ENCODE measurements at regions not wholly inside any gene's neighbourhood (a gene's known extent, or its start where the extent isn't known, plus 50 kb on each side); places are given as distances from the start of the nearest gene placed in this dataset.

DNA sequence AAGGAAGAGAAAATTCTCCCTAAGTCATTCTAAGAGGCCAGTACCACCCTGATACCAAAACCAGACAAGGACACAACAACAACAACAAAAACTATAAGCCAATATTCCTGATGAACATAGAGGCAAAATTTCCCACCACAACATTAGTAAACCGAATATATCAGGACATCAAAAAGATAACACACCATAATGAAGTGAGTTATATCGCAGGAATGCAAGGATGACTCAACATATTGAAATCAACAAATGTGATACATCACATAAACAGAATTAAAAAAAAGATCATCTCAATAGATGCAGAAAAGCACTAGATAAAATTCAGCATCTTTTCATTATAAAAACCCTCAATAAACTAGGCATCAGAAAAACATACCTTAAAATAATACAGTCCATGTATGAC, 1844.4 kb upstream of the PCDH10 start:
- DNase-seq (no peak), ATAC-seq (ENCODE audit: insufficient read depth, low FRiP score) (no peak)
- no peak overlapping the region for H3K9ac ChIP-seq (ENCODE audit: insufficient read depth in 1 of 2, low read length in 2 of 2)
- no peak overlapping the region for H3K4me3 ChIP-seq
- TF ChIP-seq, protein P1, sequence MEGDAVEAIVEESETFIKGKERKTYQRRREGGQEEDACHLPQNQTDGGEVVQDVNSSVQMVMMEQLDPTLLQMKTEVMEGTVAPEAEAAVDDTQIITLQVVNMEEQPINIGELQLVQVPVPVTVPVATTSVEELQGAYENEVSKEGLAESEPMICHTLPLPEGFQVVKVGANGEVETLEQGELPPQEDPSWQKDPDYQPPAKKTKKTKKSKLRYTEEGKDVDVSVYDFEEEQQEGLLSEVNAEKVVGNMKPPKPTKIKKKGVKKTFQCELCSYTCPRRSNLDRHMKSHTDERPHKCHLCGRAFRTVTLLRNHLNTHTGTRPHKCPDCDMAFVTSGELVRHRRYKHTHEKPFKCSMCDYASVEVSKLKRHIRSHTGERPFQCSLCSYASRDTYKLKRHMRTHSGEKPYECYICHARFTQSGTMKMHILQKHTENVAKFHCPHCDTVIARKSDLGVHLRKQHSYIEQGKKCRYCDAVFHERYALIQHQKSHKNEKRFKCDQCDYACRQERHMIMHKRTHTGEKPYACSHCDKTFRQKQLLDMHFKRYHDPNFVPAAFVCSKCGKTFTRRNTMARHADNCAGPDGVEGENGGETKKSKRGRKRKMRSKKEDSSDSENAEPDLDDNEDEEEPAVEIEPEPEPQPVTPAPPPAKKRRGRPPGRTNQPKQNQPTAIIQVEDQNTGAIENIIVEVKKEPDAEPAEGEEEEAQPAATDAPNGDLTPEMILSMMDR (IDR thresholded peaks at IDR 0.05; ENCODE audit: control extremely low read depth, extremely low read depth), result no peak
- peaks cover 0 to 4% (median 0%) of the 10 kb centered on the region in 4 donors for H3K9me3 ChIP-seq (ENCODE audit: control insufficient read depth in 4 of 4, insufficient read depth in 3 of 4, low read length in 3 of 4)
- H3K4me1 ChIP-seq (ENCODE audit: control insufficient read depth in 5 of 5, insufficient read depth in 5 of 5, low read length in 5 of 5), result no peaks in the 10 kb centered on the region
- no peaks in the 10 kb centered on the region for H3K27me3 ChIP-seq (ENCODE audit: control insufficient read depth in 3 of 3, insufficient read depth in 3 of 3, low read length in 2 of 3)
- H3K36me3 ChIP-seq (ENCODE audit: control insufficient read depth in 4 of 4, insufficient read depth in 4 of 4, low read length in 4 of 4), result no peaks in the 10 kb centered on the region
- 90 to 95% methylated on average over 2 of the region's 2 CpGs for WGBS, 2 donors
- H3K27ac ChIP-seq (ENCODE audit: low read depth in 1 of 2, low read length in 1 of 2), result no peak overlapping the region

DNA sequence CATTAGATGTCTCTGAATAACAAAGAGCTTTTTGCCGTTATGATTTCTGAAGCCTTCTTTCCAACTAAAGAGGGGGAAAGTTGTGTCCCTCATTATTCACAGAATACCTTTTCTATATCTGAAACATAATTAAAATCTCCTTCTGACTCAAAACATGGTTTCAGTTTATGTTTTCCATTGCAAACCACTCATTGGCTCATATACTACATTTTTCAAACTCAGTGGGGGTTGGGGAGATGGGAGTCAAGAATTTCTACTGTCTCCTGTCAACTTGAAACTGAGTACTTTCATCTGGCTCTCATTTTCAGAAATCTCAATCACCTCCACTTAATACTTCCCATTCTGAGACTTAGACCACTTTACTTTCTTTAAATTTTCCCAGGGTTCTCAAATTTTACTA, 1839.5 kb upstream of the PCDH10 start:
- Histone ChIP-seq H3K27ac (ENCODE audit: low read depth in 1 of 2, low read length in 1 of 2) (no peak overlapping the region), H3K9me3 (ENCODE audit: control insufficient read depth in 4 of 4, insufficient read depth in 3 of 4, low read length in 3 of 4) (no peaks in the 10 kb centered on the region), H3K27me3 (ENCODE audit: control insufficient read depth in 3 of 3, insufficient read depth in 3 of 3, low read length in 2 of 3) (no peaks in the 10 kb centered on the region), H3K9ac (ENCODE audit: insufficient read depth in 1 of 2, low read length in 2 of 2) (no peak overlapping the region), H3K4me3 (no peak overlapping the region), H3K4me1 (ENCODE audit: control insufficient read depth in 5 of 5, insufficient read depth in 5 of 5, low read length in 5 of 5) (no peaks in the 10 kb centered on the region), H3K36me3 (ENCODE audit: control insufficient read depth in 4 of 4, insufficient read depth in 4 of 4, low read length in 4 of 4) (no peaks in the 10 kb centered on the region)
- ATAC-seq (ENCODE audit: insufficient read depth, low FRiP score) (no peak), DNase-seq (no peak)
- WGBS, 2 donors, result 89 to 91% methylated on average over 1 of the region's 1 CpG
- TF ChIP-seq, protein P1 (IDR thresholded peaks at IDR 0.05; ENCODE audit: control extremely low read depth, extremely low read depth), result no peak

DNA sequence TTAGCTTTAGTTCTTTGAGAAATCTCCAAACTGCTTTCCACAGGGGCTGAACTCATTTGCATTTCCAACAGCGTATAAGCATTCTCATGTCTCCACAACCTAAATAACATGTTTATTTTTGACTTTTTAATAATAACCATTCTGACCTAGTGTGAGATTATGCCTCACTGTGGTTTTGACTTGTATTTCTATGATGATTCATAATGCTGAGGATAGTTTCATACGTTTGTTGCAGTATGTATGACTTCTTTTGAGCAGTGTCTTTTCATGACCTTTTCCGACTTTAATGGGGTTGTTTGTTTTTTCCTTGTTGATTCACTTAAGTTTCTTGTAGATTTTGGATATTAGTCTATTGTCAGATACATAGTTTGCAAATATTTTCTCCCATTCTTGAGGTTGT, 1833.0 kb upstream of the PCDH10 start:
- Histone ChIP-seq H3K4me1 (ENCODE audit: control insufficient read depth in 5 of 5, insufficient read depth in 5 of 5, low read length in 5 of 5) (no peaks in the 10 kb centered on the region), H3K4me3 (no peak overlapping the region), H3K36me3 (ENCODE audit: control insufficient read depth in 4 of 4, insufficient read depth in 4 of 4, low read length in 4 of 4) (no peaks in the 10 kb centered on the region), H3K9me3 (ENCODE audit: control insufficient read depth in 4 of 4, insufficient read depth in 3 of 4, low read length in 3 of 4) (peaks cover 0 to 5% (median 0%) of the 10 kb centered on the region in 4 donors), H3K27me3 (ENCODE audit: control insufficient read depth in 3 of 3, insufficient read depth in 3 of 3, low read length in 2 of 3) (no peaks in the 10 kb centered on the region), H3K9ac (ENCODE audit: insufficient read depth in 1 of 2, low read length in 2 of 2) (no peak overlapping the region), H3K27ac (ENCODE audit: low read depth in 1 of 2, low read length in 1 of 2) (no peak overlapping the region)
- DNase-seq (no peak), ATAC-seq (ENCODE audit: insufficient read depth, low FRiP score) (no peak)
- WGBS, 2 donors, result 77 to 86% methylated on average over 3 of the region's 3 CpGs
- TF ChIP-seq, protein P1 (IDR thresholded peaks at IDR 0.05; ENCODE audit: control extremely low read depth, extremely low read depth), result no peak

DNA sequence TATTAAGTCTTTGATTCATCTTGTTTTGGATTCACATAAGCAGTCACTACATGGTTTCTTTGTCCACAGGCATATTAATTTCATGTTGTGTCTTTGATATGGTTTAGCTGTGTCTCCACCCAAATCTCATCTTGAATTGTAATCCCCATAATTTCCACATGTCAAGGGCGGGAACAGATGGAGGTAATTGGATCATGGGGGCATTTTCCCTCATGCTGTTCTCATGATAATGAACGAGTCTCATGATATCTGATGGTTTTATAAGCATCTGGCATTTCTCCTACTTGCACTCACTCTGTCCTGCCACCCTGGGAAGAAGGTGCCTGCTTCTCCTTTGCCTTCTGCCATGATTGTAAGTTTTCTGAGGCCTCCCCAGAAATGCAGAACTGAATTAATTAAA, 1811.2 kb upstream of the PCDH10 start:
- H3K9me3 ChIP-seq (ENCODE audit: control insufficient read depth in 4 of 4, insufficient read depth in 3 of 4, low read length in 3 of 4), result no peaks in the 10 kb centered on the region

More for the DNA sequence above, 1811.2 kb upstream of the PCDH10 start:
- Histone ChIP-seq H3K4me1 (ENCODE audit: control insufficient read depth in 5 of 5, insufficient read depth in 5 of 5, low read length in 5 of 5) (no peaks in the 10 kb centered on the region), H3K27me3 (ENCODE audit: control insufficient read depth in 3 of 3, insufficient read depth in 3 of 3, low read length in 2 of 3) (no peaks in the 10 kb centered on the region), H3K4me3 (no peak overlapping the region), H3K27ac (ENCODE audit: low read depth in 1 of 2, low read length in 1 of 2) (no peak overlapping the region), H3K9ac (ENCODE audit: insufficient read depth in 1 of 2, low read length in 2 of 2) (no peak overlapping the region), H3K36me3 (ENCODE audit: control insufficient read depth in 4 of 4, insufficient read depth in 4 of 4, low read length in 4 of 4) (no peaks in the 10 kb centered on the region)
- ATAC-seq (ENCODE audit: insufficient read depth, low FRiP score), result no peak
- WGBS, 2 donors, result 72 to 77% methylated on average over 2 of the region's 2 CpGs
- TF ChIP-seq, protein P1 (IDR thresholded peaks at IDR 0.05; ENCODE audit: control extremely low read depth, extremely low read depth), result no peak
- no peak for DNase-seq

All from lung (tissue), 11 donors.